AG10803 (cell line): ENCODE measurements at regions not wholly inside any gene's neighbourhood (a gene's known extent, or its start where the extent isn't known, plus 50 kb on each side); places are given as distances from the start of the nearest gene placed in this dataset.
A peak's percentile ranks its signal among the peaks of the same experiment; 100 is the strongest.

Experiments
- DNase-seq: peaks from one replicate; pipeline ENCODE4 v3.0.0; 2010; ENCODE audit warnings: low read depth
- H3K4me3 ChIP-seq: 2 replicates; pipeline ENCODE4 v1.5.1; 2011; ENCODE audit warnings: mild to moderate bottlenecking, low read length, control low read depth
- CTCF ChIP-seq: conservative IDR thresholded peaks from 2 replicates; pipeline ENCODE4 v1.5.1; 2011; ENCODE audit warnings: mild to moderate bottlenecking, low read length, control low read depth, inconsistent platforms

DNA sequence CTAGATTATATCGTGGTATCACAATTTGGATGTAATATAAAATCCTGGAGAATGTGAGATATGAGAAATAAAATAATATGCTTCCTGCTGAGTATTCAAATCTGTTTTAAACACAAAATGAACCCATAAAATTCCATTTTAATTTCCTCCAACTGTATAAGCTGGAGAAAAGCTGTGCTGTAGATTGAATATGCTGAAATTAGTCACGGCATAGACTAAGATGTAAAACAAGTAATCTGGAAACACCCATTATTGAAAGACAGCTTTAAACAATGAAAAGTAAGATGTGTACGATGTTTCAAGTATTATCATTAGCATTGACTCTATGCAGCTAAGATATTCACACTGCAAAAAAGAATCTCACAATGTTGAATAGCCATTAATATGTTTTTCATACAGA is 403.4 kb upstream of the BRINP3 start:
- DNase-seq, result no peak
- H3K4me3 ChIP-seq, result no peak overlapping the region
- no peak for TF ChIP-seq CTCF

DNA sequence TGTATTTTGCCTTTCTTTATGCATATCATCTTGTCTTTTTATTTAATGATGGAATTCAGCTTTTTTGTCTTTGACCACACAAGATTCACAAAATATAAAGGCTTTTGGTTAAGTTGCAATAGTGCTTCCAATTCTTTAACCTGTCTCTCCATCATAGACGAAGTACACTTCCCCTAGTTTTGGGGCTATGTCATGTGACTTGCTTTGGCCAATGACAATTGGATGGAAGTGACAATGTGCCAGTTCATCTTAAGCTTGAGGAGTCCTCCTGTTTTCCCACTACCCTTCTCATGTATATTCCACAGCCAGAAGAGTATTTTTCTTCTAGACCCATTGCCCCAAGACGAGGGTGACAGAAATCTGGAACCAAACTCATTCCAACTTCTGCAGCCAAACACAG is 419.6 kb upstream of the BRINP3 start:
- no peak overlapping the region for H3K4me3 ChIP-seq
- DNase-seq, result no peak
- TF ChIP-seq CTCF, result no peak

GRCh38 chr1:190904091-190904695 is 426.5 kb upstream of the BRINP3 start:
- DNase-seq, result peak; percentile 3
- no peak overlapping the region for H3K4me3 ChIP-seq
- no peak for TF ChIP-seq CTCF

- DNase-seq, result no peak
- no peak for TF ChIP-seq CTCF
- no peak overlapping the region for H3K4me3 ChIP-seq
These were observed 428.6 kb upstream of the BRINP3 start for GRCh38 chr1:190906206-190906725.

DNA sequence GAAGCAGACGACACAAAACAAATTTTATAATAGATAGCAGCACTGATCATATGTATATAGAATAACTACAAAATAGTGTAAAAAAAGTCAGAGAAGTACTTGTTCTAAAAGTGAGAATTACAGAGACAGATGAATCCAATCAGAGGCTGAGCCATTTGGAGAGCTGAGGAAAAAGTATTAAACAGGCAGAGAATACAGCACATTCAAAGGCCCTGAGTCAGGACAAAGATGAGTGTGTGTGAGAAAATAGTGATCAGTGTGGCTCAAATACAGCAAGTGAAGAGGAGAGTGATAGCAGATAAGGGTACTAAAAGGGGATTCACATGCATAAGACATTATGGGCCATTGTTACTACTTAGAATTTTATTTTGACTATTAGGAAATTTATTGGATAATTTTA is 430.6 kb upstream of the BRINP3 start:
- TF ChIP-seq CTCF, result no peak
- no peak for DNase-seq
- H3K4me3 ChIP-seq, result no peak overlapping the region

DNA sequence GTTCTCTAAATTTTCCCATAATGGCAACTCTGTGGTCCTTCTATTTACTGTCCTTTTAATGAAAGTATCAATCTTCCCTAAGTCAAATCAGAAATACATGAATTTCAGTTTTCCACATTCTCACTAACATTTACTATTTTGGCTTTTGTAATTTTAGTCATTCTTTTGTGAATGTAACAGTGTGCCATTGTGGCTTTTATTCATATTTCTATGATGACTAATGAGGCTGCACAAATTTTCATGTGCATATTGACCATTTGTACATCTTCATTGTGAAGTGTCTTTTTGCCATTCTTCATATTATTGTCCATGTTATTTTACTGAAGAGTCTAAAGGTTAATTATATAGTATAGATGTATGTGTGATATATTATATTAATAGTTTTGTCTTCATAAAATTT is 431.0 kb upstream of the BRINP3 start:
- peak; percentile 13 for DNase-seq
- H3K4me3 ChIP-seq, result no peak overlapping the region
- TF ChIP-seq CTCF, result no peak

DNA sequence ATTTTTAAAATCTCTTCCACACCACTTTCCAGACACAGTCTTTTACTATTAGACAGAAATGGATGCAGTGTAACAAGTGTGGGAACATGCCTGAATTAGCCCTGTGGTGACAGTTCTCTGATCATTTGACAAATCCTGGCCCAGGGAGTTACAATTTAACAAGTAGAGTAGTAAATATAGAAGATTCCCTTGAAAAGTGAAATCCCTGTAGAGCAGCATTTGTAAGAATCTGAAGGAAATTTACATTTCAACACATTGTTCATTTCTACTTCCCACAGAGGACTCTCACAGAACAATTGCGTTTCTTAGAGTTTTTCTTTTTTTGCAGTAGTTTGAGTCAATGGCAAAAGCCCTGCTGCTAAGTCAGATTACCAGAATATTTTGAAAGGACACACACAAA is 458.3 kb upstream of the BRINP3 start:
- H3K4me3 ChIP-seq, result no peak overlapping the region
- TF ChIP-seq CTCF, result no peak
- DNase-seq, result no peak
